NCI-H510A (cell line): ENCODE measurements at regions not wholly inside any gene's neighbourhood (a gene's known extent, or its start where the extent isn't known, plus 50 kb on each side); places are given as distances from the start of the nearest gene placed in this dataset.

Experiments
- DNase-seq: peaks from one replicate; lab custom pipeline; 2025; lab: John Stamatoyannopoulos, UW

DNA sequence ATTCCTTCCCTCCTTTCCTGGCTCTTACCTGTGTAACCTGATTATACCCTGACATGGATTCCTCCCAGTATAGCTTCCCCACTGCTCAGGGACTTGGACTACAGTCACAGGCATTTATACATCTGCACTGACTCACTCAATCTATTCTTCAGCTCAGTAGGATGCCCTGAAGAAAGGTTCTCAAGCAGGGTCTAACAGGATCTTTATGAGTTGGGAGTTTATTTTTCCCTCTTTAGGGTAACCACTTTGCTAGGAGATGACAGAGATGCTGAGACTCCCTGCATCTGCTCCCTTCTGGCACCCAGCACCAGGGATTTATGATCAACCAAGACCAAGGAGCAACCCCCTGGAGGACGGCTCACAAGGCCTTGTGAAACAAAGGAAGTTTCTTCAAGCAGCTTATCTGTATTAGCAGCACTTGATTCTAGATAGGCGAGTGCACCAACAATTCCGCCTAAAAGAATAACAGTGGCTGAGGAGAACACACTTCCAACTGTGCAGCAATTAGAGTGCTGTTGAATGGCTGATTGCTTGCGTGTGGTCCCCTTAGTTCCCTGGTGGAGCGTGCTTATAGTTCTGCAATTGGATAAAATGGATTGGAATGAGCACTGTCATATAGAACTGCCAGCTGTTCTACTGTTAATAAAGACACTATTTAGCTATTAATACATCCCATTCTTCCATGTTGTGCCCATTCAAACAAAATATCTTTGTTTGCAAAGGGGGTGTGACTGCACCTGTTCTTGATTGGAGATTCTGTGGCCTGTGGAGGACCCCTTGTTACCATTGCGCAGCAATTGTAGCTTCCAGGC is 482.6 kb downstream of the ZNF608 start:
- DNase-seq = no peak

DNA sequence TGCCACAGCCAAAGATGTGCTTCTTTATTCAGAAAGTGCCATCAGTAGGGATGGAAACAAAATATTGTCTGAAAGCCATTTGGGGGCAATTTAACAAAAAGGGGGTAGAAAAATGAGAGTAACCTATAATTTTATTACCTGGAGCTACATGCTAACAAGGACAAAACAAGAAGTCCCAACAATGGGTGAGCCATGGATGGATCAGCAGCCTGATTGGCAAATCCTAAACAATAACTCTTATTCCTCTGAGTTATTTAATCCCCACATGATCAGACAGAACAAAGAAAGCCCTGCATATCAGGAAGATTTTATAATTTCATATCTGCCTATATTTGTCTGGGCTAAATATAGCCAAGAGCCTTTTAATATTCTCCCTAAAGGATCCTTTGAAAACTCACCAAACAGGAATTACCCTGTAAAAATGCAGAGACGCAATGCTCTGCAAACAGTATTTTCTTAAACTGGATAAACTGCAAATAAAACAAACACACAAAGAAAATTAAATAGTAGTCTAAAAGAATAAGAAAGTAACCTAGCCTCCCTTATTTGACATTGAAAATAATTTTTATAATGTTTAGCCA is 483.4 kb downstream of the ZNF608 start:
- DNase-seq = no peak

DNA sequence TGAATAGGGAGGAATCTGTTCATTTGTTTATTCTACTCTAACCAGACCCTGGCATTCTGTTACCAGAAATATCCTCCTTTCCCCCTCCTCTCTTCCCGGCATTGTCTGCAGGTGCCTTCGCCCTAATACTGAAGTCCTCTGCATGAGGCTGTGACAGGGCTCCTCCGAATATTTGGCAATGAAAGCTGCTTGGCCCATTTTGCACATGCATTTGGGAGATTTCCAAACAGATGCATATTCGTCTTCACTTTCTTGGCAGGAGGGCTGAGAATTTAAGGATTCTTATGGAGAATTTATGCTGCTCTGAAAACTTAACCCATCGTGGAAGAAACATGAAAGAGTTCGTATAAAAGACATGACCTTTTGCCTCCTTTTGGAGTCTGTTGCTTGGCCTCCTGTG is 484.0 kb downstream of the ZNF608 start:
- no peak for DNase-seq

GRCh38 chr5:124261848-124262247 is 484.6 kb downstream of the ZNF608 start:
- DNase-seq = no peak

DNA sequence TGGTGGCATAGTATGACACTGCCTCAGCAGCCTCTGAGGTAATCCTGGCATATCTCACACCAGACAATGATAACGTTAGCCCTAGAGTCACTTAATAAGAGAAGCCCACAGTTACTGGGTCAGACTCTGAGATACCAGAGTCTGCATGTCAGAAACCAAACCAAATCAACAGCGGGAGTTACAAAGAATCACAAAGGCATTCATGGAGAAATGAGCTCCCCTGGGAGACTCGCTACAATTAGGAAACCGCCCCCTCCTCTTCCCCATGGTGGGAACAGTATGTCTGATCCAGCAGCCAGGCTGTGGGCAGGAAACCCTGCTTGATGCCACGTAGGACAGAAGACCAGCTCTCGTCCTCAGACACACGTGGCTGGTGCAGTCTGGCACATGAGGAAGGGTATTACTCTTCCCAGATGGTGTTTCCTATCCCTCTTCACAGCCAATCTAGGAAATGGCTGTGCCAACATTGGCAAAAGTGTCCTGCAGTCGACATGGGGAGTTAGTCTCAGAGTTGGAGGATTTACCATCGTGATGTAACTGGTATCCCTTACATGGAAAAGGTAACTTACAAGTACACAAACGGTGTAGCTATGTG is 485.4 kb downstream of the ZNF608 start:
- DNase-seq = no peak

- DNase-seq = no peak
These were observed 487.4 kb downstream of the ZNF608 start for GRCh38 chr5:124259017-124259416.

DNA sequence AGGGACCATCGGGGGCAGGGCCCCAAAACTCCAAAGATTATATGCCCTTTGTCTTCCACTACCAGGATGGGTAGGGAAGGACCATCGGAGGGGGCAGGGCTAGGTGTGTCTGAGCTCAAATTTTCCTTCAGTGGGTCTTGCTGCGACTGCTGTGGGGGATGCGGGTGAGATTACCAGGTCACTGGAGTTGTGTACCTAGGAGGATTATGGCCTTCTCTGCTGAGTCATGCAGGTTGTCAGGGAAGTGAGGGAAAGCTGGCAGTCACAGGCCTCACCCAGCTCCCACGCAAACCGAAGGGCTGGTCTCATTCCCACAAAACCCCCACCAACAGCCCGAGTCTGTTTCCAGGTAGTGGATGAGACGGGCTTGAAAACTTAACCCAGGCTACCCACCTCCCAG is 489.4 kb downstream of the ZNF608 start:
- no peak for DNase-seq

DNA sequence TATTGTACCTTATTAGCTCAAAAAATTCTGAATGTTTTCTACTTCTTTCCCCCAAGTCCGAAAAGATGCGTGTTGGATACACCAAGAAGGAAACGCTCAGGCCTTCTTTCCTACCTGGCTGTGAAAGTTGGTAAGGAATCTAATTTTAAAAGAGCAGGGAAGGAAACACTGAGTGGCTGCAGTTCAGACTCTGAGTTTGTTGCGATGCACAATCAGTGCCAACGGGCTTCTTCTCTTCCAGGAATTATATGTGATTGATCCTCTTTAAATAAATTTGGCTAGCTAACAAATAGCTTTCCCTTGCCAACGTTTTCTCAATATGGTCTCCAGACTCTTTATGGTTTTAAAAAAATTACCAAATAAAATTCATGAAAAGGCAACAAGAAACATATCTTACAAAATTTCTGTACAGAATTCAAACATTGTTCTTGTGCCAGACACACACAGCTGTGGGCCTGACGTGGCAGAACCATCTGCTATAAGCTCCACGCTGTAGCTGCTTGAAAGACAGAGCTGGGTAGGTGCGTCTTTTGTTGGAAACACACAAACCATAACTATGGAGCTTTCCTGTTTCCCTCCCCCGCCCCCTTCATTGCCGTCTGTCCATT is 493.1 kb downstream of the ZNF608 start:
- DNase-seq = no peak

DNA sequence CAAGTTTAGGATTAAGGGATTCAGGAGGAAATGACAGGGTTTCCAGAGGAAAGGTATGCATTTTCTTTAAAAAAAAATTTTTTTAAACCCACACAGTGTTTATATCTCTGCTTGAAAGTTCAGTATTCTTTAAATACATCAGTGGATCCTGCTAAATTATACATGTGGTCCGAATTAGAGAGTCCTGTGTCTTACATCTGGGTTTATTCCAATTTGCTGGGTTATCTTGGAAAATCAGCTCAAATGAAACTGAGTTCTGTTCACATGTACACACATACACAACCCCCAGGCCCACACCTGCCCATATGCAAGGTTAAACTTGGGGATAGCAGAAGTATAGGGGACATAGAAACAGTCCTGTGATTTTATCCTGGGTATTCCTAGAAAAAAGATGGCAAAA is 493.7 kb downstream of the ZNF608 start:
- no peak for DNase-seq

DNA sequence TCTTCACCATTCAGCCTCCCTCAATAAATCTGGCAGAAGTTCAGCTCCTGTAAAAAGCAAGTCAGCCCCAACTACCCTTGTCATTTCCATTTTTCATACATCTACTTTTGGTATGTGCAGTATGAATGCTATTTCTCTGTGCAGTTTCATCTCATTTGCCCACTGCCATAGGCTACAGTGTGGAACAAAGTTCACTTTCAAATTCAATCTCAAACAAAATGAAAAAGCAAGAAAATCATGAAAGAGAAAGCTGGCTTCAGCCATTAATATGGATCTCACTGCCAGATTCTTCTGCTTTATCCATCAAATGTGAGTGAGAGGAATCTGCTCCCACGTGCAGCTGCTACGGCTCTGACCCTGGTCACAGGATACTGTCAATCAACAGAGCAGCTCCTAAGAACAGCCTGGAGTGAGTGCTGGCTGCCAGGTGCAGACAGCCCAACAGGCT is 494.2 kb downstream of the ZNF608 start:
- DNase-seq = no peak

- no peak for DNase-seq
These were observed 501.2 kb downstream of the ZNF608 start for GRCh38 chr5:124245276-124245675.

DNA sequence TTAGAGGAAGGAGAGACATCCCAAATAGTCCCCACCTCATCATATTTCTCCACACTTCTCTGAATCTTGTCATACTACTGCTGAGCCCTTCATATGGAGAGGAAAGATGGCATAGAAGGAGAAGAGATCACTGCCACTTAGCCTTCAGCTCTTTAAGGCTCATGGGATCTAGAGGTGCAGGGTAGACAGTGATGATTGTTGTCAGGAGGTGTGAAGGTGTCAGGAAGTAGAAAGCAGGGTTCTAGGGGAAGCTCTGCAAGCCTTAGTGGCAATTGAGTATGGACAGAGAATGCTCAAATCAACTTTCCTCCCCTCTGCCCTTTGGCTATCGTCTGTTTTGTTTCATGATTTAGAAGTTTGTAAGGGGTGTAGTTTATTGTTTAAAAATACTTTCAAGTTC is 505.7 kb downstream of the ZNF608 start:
- no peak for DNase-seq

DNA sequence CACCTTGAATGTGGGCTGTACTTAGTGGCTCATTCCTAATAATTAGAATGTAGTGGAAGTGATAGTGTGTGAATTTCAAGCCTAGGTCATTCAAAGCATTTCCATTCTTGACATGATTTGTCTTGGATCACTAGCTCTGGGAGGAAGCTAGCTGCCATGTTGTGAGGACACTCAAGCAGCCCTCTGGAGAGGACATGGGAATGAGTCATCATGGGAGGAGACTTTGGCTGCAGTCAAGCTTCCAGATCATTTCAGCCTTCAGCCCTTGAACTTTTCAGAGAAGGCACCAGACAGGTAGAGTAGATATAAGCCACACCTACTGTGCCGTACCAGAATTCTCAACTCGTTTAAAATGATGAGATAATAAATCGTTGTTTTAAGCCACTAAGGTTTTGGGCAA is 506.9 kb downstream of the ZNF608 start:
- no peak for DNase-seq

- DNase-seq = no peak
These were observed 508.1 kb downstream of the ZNF608 start for GRCh38 chr5:124238350-124238749.

DNA sequence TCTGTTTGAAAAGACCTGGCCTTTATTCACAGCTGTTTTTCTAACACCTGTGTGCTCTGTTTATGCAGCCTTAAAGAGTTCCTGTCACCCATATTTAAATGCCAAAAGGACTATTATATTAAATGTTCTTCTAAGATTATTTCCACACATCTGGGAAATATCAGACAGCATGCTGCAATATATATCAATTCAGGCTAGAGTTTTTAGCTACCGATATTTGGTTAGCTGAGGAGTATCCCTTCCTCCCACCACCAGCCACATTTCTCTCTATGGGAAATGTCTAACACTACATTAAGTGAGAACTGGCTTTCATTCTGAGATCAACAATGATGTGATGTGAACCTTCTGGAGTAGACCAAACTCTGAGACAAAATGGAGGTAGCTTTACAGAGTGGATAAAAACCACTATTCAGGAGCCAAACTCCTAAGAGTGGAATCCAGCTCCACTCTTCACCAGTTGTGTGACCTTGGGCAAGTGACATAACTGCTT is 509.2 kb downstream of the ZNF608 start:
- no peak for DNase-seq

GRCh38 chr5:124236361-124237205 is 509.9 kb downstream of the ZNF608 start:
- DNase-seq = no peak

- no peak for DNase-seq
These were observed 510.9 kb downstream of the ZNF608 start for GRCh38 chr5:124235576-124235975.

DNA sequence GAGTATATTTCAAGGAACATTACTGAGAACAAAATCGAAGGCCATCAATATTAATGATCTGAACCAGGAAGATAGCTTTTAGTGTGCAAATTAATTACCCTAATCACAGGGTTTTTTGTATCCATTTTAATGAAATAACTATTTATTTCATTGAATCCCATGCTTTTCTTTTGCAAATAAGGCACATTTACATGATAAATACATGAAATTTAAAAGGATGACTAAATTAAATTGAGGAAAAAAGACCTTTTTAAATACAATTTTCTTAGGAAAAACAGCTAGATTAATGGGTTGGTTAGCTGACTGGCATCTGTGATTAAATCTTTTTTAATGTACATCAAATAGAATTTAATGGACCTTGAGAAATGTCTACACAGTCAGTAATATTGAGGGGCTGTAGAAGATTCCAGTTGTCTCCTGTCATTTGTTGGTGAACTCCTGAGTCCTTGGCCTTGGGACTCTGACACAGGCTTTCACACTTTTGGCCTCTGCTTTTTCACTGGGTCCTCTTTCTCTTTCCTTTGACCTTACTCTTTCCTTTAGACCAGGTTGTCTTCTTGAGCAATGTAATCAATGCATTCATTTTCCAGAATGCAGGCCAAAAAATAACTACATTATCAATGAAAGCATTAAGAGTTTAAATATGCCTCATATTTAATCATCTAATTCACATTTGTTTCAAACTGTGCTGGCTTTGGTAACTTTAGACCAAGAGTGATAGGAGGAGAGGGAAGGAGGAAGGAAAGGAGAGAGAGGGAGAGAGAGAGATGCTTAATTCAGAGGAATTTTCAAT is 511.5 kb downstream of the ZNF608 start:
- DNase-seq = no peak

GRCh38 chr5:124234022-124234769 is 512.2 kb downstream of the ZNF608 start:
- DNase-seq = no peak

- no peak for DNase-seq
These were observed 513.9 kb downstream of the ZNF608 start for GRCh38 chr5:124232515-124232914.
